IPS-20b (cell line): ENCODE measurements at regions not wholly inside any gene's neighbourhood (a gene's known extent, or its start where the extent isn't known, plus 50 kb on each side); places are given as distances from the start of the nearest gene placed in this dataset.

Source experiments
- H3K27ac ChIP-seq: one replicate; pipeline ENCODE4 v1.5.1; 2013; ENCODE audit warnings: low read length
- H3K27me3 ChIP-seq: 2 replicates; pipeline ENCODE4 v1.6.1; 2013; ENCODE audit warnings: mild to moderate bottlenecking, low read length, inconsistent platforms; ENCODE audit not compliant: insufficient read depth
- H3K36me3 ChIP-seq: 2 replicates; pipeline ENCODE4 v1.6.1; 2013; ENCODE audit warnings: low read depth, mild to moderate bottlenecking, inconsistent platforms, low read length, moderate library complexity; ENCODE audit not compliant: insufficient read depth
- H3K4me1 ChIP-seq: 2 replicates; pipeline ENCODE4 v1.6.1; 2013; ENCODE audit warnings: mild to moderate bottlenecking, control low read depth, inconsistent platforms, low read length, moderate library complexity; ENCODE audit not compliant: insufficient read depth
- H3K4me3 ChIP-seq: 2 replicates; pipeline ENCODE4 v1.5.1; 2013; ENCODE audit warnings: mild to moderate bottlenecking, low read length, inconsistent platforms
- H3K9ac ChIP-seq: 2 replicates; pipeline ENCODE4 v1.6.1; 2013; ENCODE audit warnings: low read depth, mild to moderate bottlenecking, inconsistent platforms, low read length, moderate library complexity
- H3K9me3 ChIP-seq: 2 replicates; pipeline ENCODE4 v1.6.1; 2013; ENCODE audit warnings: mild to moderate bottlenecking, low read depth, low read length, inconsistent platforms; ENCODE audit not compliant: insufficient read depth

GRCh38 chr9:105065098-105066088, 137.4 kb upstream of the ABCA1 start:
- no peak overlapping the region for H3K9ac ChIP-seq
- H3K9me3 ChIP-seq = no peaks in the 10 kb centered on the region
- H3K36me3 ChIP-seq = no peaks in the 10 kb centered on the region
- H3K4me1 ChIP-seq = peaks cover 7% of the 10 kb centered on the region; the same call in 1 of the 2 replicates
- H3K27ac ChIP-seq = no peak overlapping the region
- no peak overlapping the region for H3K4me3 ChIP-seq
- H3K27me3 ChIP-seq = no peaks in the 10 kb centered on the region

GRCh38 chr9:105066275-105066865, 138.4 kb upstream of the ABCA1 start:
- no peak overlapping the region for H3K9ac ChIP-seq

DNA sequence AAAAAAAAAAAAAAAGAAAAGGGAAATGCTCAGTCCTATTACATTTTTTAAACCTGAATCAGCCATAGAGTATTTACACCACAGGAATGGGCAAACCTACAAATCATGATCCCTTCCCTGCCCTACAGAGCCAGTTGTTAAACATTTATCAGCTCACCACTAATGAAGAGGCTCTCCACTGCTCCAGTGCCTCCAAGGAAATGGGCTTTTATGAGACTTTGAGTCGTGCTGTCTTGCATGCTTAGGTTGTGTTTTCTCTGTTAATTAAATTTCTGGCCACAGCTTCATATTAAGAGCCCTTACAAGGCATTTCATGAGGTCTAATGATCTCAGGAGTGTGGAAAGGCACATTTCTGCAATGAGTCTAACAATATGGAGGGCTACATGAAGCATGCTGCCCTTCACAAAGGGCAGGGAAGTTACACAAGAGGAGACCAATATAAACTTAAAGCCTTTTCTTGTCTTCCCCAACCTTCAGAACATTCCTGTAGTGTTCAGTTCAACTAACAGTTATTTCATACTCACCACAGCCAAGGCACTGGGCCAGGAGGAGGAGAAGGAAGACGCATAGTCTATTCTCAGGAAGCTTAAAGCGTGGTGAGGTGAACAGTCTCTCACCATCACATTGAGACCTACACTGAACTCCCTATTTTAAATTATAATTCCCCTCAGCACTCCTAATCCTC, 140.1 kb upstream of the ABCA1 start:
- Histone ChIP-seq H3K4me3 (no peak overlapping the region), H3K36me3 (no peaks in the 10 kb centered on the region), H3K4me1 (peaks cover 7% of the 10 kb centered on the region; the same call in 1 of the 2 replicates), H3K27me3 (no peaks in the 10 kb centered on the region), H3K9ac (no peak overlapping the region), H3K27ac (no peak overlapping the region), H3K9me3 (no peaks in the 10 kb centered on the region)

More at GRCh38 chr9:105066275-105066865, 138.4 kb upstream of the ABCA1 start:
- Histone ChIP-seq H3K36me3 (no peaks in the 10 kb centered on the region), H3K27me3 (no peaks in the 10 kb centered on the region), H3K9me3 (no peaks in the 10 kb centered on the region), H3K27ac (no peak overlapping the region), H3K4me3 (no peak overlapping the region), H3K4me1 (peaks cover 7% of the 10 kb centered on the region; the same call in 1 of the 2 replicates)

DNA sequence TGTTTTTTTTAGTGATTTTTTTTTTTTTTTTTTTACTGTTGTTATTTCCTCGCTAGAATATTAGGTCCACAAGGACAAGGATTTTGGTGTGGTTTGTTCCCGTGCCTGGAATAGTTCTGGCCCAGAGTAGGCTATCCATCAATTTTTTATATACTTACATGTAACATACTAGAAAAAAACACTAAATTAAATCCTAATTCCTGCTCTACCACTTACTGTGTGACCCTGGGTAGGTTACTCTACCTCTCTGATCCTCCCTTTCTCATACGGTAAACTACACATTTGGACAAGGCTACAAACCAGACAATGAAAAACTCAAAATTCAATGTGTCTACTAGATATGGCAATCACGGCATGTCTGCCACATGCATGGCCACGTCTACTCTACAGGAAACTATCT, 141.3 kb upstream of the ABCA1 start:
- peaks cover 5% of the 10 kb centered on the region; the same call in 1 of the 2 replicates for H3K4me1 ChIP-seq
- H3K4me3 ChIP-seq = no peak overlapping the region
- no peaks in the 10 kb centered on the region for H3K9me3 ChIP-seq
- no peaks in the 10 kb centered on the region for H3K27me3 ChIP-seq
- H3K36me3 ChIP-seq = no peaks in the 10 kb centered on the region
- no peak overlapping the region for H3K9ac ChIP-seq
- no peak overlapping the region for H3K27ac ChIP-seq

DNA sequence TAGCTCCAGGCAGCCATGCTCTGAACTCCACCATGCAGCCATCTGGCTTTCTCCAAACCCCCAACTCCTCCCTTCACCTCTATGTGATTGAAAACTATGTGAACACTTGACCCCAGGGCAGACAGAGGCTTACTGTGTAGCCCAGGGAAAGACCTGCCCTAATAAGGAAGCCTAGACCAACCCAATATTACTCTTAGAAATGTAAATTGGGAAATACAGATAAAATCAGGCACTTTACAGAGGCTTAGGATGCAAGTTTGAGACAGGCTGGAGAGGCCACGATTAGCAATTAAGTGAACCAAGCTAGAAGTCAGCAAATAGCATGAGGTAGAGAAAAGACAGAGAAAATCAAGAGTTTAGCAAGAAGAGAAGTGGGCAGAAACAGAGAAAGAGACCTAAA, 141.7 kb upstream of the ABCA1 start:
- no peak overlapping the region for H3K27ac ChIP-seq
- H3K27me3 ChIP-seq = no peaks in the 10 kb centered on the region
- H3K9me3 ChIP-seq = no peaks in the 10 kb centered on the region

GRCh38 chr9:105070176-105070575, 142.2 kb upstream of the ABCA1 start:
- Histone ChIP-seq H3K27ac (no peak overlapping the region), H3K9me3 (no peaks in the 10 kb centered on the region), H3K9ac (no peak overlapping the region), H3K4me1 (no peaks in the 10 kb centered on the region), H3K4me3 (no peak overlapping the region), H3K27me3 (no peaks in the 10 kb centered on the region), H3K36me3 (no peaks in the 10 kb centered on the region)

More for the DNA sequence above, 141.7 kb upstream of the ABCA1 start:
- no peaks in the 10 kb centered on the region for H3K36me3 ChIP-seq
- peaks cover under 1% of the 10 kb centered on the region; the same call in 1 of the 2 replicates for H3K4me1 ChIP-seq
- H3K4me3 ChIP-seq = no peak overlapping the region
- no peak overlapping the region for H3K9ac ChIP-seq

GRCh38 chr9:105072476-105072875, 144.5 kb upstream of the ABCA1 start:
- H3K4me3 ChIP-seq = no peak overlapping the region
- no peaks in the 10 kb centered on the region for H3K27me3 ChIP-seq
- no peaks in the 10 kb centered on the region for H3K4me1 ChIP-seq
- no peaks in the 10 kb centered on the region for H3K36me3 ChIP-seq
- no peak overlapping the region for H3K9ac ChIP-seq
- no peaks in the 10 kb centered on the region for H3K9me3 ChIP-seq
- H3K27ac ChIP-seq = no peak overlapping the region

DNA sequence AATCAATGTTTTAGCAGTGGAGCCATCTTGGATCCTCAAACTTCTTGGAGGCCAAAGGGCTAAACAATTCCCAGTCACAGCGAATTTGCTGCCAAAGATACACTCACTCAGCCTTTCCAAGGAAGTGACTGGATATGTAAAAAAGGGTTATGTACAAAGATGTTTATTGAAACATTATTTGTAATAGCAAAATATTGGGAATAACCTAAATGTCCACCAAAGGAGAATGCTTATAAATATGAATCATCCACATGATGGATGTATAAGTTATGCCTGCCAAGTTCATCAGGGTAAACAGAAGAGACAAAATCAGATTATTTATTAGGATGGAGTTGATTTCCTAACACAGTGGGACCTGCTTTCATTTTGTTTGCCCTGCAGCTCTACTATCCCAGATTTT, 145.2 kb upstream of the ABCA1 start:
- no peaks in the 10 kb centered on the region for H3K4me1 ChIP-seq
- no peak overlapping the region for H3K27ac ChIP-seq
- H3K4me3 ChIP-seq = no peak overlapping the region
- H3K9ac ChIP-seq = no peak overlapping the region
- H3K27me3 ChIP-seq = no peaks in the 10 kb centered on the region
- H3K36me3 ChIP-seq = no peaks in the 10 kb centered on the region
- H3K9me3 ChIP-seq = no peaks in the 10 kb centered on the region

DNA sequence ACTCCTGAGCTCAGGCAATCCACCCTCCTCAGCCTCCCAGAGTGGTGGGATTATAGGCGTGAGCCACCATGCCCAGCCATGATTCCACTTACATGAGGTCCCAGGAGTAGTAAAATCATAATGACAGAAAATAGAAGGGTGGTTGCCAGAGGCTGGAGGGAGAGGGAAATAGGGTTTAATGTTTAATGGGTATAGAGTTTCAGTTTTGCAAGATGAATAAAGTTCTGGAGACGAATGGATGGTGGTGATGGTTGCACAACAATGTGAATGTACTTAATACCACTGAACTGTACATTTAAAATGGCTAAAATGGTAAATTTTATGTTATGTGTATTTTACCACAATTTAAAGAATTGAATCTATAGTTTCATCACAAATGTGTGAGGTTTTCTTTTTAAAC, 146.5 kb upstream of the ABCA1 start:
- H3K27me3 ChIP-seq = no peaks in the 10 kb centered on the region
- H3K9me3 ChIP-seq = no peaks in the 10 kb centered on the region
- H3K4me1 ChIP-seq = no peaks in the 10 kb centered on the region
- H3K4me3 ChIP-seq = no peak overlapping the region
- no peak overlapping the region for H3K27ac ChIP-seq
- no peak overlapping the region for H3K9ac ChIP-seq
- H3K36me3 ChIP-seq = no peaks in the 10 kb centered on the region

- no peaks in the 10 kb centered on the region for H3K27me3 ChIP-seq
- H3K4me3 ChIP-seq = no peak overlapping the region
- H3K4me1 ChIP-seq = no peaks in the 10 kb centered on the region
- H3K9me3 ChIP-seq = no peaks in the 10 kb centered on the region
- H3K36me3 ChIP-seq = no peaks in the 10 kb centered on the region
- no peak overlapping the region for H3K9ac ChIP-seq
- no peak overlapping the region for H3K27ac ChIP-seq
Measured at GRCh38 chr9:105076729-105077128, 148.8 kb upstream of the ABCA1 start.

GRCh38 chr9:105079457-105079856, 151.5 kb upstream of the ABCA1 start:
- Histone ChIP-seq H3K36me3 (no peaks in the 10 kb centered on the region), H3K27me3 (no peaks in the 10 kb centered on the region), H3K4me1 (peaks cover 3% of the 10 kb centered on the region; the same call in 1 of the 2 replicates), H3K9me3 (no peaks in the 10 kb centered on the region), H3K27ac (no peak overlapping the region), H3K4me3 (no peak overlapping the region), H3K9ac (no peak overlapping the region)
